Breast epithelium (tissue), 3 donors: ENCODE measurements at regions not wholly inside any gene's neighbourhood (a gene's known extent, or its start where the extent isn't known, plus 50 kb on each side); places are given as distances from the start of the nearest gene placed in this dataset.
"Not testable (repeated sequence)": the region's sequence is repeated elsewhere in the genome, so short reads cannot be mapped to it uniquely, and the experiment has no call there.

Source experiments
- POLR2A ChIP-seq: fragments of 450-650 bp; IDR thresholded peaks from one replicate; pipeline ENCODE4 v1.6.1; 2016; ENCODE audit warnings: antibody characterized with exemption, mild to moderate bottlenecking, moderate library complexity
- TF ChIP-seq, protein P1 (sequence below), 3 donors: fragments of 450-650 bp; IDR thresholded peaks; one replicate each; pipeline ENCODE4 v1.5.1; 2016 to 2017; ENCODE audit warnings: antibody characterized with exemption in 3 of 3, mild to moderate bottlenecking in 3 of 3, moderate library complexity in 3 of 3

DNA sequence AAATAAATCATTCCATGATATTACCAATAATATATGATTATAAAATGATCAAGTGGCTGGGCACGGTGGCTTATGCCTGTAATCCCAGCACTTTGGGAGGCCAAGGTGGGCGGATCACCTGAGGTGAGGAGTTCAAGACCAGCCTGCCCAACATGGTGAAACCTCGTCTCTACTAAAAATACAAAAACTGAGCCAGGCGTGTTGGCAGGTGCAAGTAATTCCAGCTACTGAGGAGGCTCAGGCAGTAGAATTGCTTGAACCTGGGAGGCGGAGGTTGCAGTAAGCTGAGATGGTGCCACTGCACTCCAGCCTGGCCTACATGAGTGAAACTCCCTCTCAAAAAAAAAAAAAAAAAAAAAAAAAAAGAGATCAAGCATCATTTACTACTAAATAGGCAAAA, 371.1 kb upstream of the ADAMTS5 start:
- TF ChIP-seq, protein P1, sequence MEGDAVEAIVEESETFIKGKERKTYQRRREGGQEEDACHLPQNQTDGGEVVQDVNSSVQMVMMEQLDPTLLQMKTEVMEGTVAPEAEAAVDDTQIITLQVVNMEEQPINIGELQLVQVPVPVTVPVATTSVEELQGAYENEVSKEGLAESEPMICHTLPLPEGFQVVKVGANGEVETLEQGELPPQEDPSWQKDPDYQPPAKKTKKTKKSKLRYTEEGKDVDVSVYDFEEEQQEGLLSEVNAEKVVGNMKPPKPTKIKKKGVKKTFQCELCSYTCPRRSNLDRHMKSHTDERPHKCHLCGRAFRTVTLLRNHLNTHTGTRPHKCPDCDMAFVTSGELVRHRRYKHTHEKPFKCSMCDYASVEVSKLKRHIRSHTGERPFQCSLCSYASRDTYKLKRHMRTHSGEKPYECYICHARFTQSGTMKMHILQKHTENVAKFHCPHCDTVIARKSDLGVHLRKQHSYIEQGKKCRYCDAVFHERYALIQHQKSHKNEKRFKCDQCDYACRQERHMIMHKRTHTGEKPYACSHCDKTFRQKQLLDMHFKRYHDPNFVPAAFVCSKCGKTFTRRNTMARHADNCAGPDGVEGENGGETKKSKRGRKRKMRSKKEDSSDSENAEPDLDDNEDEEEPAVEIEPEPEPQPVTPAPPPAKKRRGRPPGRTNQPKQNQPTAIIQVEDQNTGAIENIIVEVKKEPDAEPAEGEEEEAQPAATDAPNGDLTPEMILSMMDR (IDR thresholded peaks at IDR 0.05), result not testable (repeated sequence)
- not testable (repeated sequence) for TF ChIP-seq POLR2A
